ENCODE measurements at regions not wholly inside any gene's neighbourhood (a gene's known extent, or its start where the extent isn't known, plus 50 kb on each side); places are given as distances from the start of the nearest gene placed in this dataset.

DNA sequence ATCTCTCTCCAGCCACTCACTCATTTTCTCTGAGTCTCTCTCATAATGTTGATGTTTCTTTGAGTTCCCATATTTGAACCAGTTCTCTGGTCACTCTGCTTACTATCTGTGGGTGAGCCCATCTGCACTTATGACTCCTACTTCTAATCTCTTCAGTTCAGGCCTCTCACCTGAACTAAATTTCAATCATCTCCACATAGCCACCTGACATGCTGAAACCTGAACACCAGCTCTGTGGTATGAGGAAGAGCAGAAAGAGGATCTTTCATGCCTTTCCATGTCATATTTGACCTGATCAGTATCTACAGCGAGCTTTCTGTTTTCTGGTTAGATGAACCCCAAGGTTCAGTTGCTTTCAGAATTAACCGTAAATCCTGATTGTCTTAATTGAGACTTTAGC is 122.2 kb upstream of the ESX1 start:
- TF ChIP-seq, protein P1, sequence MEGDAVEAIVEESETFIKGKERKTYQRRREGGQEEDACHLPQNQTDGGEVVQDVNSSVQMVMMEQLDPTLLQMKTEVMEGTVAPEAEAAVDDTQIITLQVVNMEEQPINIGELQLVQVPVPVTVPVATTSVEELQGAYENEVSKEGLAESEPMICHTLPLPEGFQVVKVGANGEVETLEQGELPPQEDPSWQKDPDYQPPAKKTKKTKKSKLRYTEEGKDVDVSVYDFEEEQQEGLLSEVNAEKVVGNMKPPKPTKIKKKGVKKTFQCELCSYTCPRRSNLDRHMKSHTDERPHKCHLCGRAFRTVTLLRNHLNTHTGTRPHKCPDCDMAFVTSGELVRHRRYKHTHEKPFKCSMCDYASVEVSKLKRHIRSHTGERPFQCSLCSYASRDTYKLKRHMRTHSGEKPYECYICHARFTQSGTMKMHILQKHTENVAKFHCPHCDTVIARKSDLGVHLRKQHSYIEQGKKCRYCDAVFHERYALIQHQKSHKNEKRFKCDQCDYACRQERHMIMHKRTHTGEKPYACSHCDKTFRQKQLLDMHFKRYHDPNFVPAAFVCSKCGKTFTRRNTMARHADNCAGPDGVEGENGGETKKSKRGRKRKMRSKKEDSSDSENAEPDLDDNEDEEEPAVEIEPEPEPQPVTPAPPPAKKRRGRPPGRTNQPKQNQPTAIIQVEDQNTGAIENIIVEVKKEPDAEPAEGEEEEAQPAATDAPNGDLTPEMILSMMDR (IDR thresholded peaks at IDR 0.05; ENCODE audit: low read depth, low read length), result no peak
- TF ChIP-seq POLR2A (IDR thresholded peaks at IDR 0.05; ENCODE audit: extremely low read depth, insufficient read length), result no peak
- TF ChIP-seq, protein P2, sequence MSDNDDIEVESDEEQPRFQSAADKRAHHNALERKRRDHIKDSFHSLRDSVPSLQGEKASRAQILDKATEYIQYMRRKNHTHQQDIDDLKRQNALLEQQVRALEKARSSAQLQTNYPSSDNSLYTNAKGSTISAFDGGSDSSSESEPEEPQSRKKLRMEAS (IDR thresholded peaks at IDR 0.05; ENCODE audit: low read depth, low read length), result no peak
- TF ChIP-seq MYC (IDR thresholded peaks at IDR 0.05; ENCODE audit: low read depth, low read length), result no peak

Data from NB4 (cell line).